ENCODE measurements at regions not wholly inside any gene's neighbourhood (a gene's known extent, or its start where the extent isn't known, plus 50 kb on each side); places are given as distances from the start of the nearest gene placed in this dataset.

GRCh38 chr4:101669832-101670188 lies 120.7 kb upstream of the BANK1 start:
- DNase-seq (ENCODE audit: low read depth, low spot score) = no peak
- H3K4me1 Mint-ChIP-seq = no peaks in the 10 kb centered on the region

GRCh38 chr4:101669138-101669831 lies 121.2 kb upstream of the BANK1 start:
- no peak overlapping the region for H3K27ac Mint-ChIP-seq (ENCODE audit: unreplicated experiment)
- peaks cover 2% of the 10 kb centered on the region for H3K9me3 Mint-ChIP-seq
- DNase-seq (ENCODE audit: low read depth, low spot score) = no peak
- no peaks in the 10 kb centered on the region for H3K27me3 Mint-ChIP-seq (ENCODE audit: low read depth)
- H3K4me3 Mint-ChIP-seq = no peak overlapping the region
- H3K4me1 Mint-ChIP-seq = no peaks in the 10 kb centered on the region
- H3K36me3 Mint-ChIP-seq (ENCODE audit: low read depth) = no peaks in the 10 kb centered on the region
- TF ChIP-seq CTCF (conservative IDR thresholded peaks at IDR 0.05) = no peak

More at GRCh38 chr4:101669832-101670188, 120.7 kb upstream of the BANK1 start:
- no peaks in the 10 kb centered on the region for H3K27me3 Mint-ChIP-seq (ENCODE audit: low read depth)
- H3K27ac Mint-ChIP-seq (ENCODE audit: unreplicated experiment) = no peak overlapping the region
- H3K36me3 Mint-ChIP-seq (ENCODE audit: low read depth) = no peaks in the 10 kb centered on the region
- H3K4me3 Mint-ChIP-seq = no peak overlapping the region
- peaks cover 2% of the 10 kb centered on the region for H3K9me3 Mint-ChIP-seq
- no peak for TF ChIP-seq CTCF (conservative IDR thresholded peaks at IDR 0.05)

GRCh38 chr4:101667348-101667747 lies 123.2 kb upstream of the BANK1 start:
- DNase-seq (ENCODE audit: low read depth, low spot score) = no peak
- no peaks in the 10 kb centered on the region for H3K27me3 Mint-ChIP-seq (ENCODE audit: low read depth)
- no peak for TF ChIP-seq CTCF (conservative IDR thresholded peaks at IDR 0.05)
- H3K4me3 Mint-ChIP-seq = no peak overlapping the region
- H3K9me3 Mint-ChIP-seq = peaks cover 2% of the 10 kb centered on the region
- no peaks in the 10 kb centered on the region for H3K36me3 Mint-ChIP-seq (ENCODE audit: low read depth)
- H3K27ac Mint-ChIP-seq (ENCODE audit: unreplicated experiment) = no peak overlapping the region
- H3K4me1 Mint-ChIP-seq = no peaks in the 10 kb centered on the region

GRCh38 chr4:101660607-101661006 lies 129.9 kb upstream of the BANK1 start:
- Mint-ChIP-seq H3K4me3 (no peak overlapping the region), H3K4me1 (peaks cover 5% of the 10 kb centered on the region), H3K27me3 (ENCODE audit: low read depth) (no peaks in the 10 kb centered on the region), H3K27ac (ENCODE audit: unreplicated experiment) (no peak overlapping the region), H3K9me3 (peaks cover 2% of the 10 kb centered on the region), H3K36me3 (ENCODE audit: low read depth) (no peaks in the 10 kb centered on the region)
- TF ChIP-seq CTCF (conservative IDR thresholded peaks at IDR 0.05) = no peak
- DNase-seq (ENCODE audit: low read depth, low spot score) = no peak

GRCh38 chr4:101655857-101656256 lies 134.7 kb upstream of the BANK1 start:
- Mint-ChIP-seq H3K9me3 (no peaks in the 10 kb centered on the region), H3K27me3 (ENCODE audit: low read depth) (no peaks in the 10 kb centered on the region), H3K27ac (ENCODE audit: unreplicated experiment) (no peak overlapping the region), H3K4me3 (no peak overlapping the region), H3K4me1 (peaks cover 6% of the 10 kb centered on the region), H3K36me3 (ENCODE audit: low read depth) (no peaks in the 10 kb centered on the region)
- TF ChIP-seq CTCF (conservative IDR thresholded peaks at IDR 0.05) = no peak
- DNase-seq (ENCODE audit: low read depth, low spot score) = no peak

Measured in neural crest cell (in vitro differentiated cells).